Right lobe of liver (tissue), 6 donors: ENCODE measurements at regions not wholly inside any gene's neighbourhood (a gene's known extent, or its start where the extent isn't known, plus 50 kb on each side); places are given as distances from the start of the nearest gene placed in this dataset.

Experiments
- ATAC-seq, 4 donors: fragments of 200-7000 bp; cut with Tn5 transposase; one replicate each; pipeline ENCODE4 v1.9.1; 2020; ENCODE audit warnings: mild to moderate bottlenecking in 4 of 4, moderate library complexity in 4 of 4
- DNase-seq, 3 donors: peaks; one replicate each; pipeline ENCODE4 v3.0.0-alpha.2; 2020
- H3K27ac ChIP-seq, 3 donors: fragments of 200-600 bp; one replicate each; pipeline ENCODE4 v1.8.0; 2022
- H3K27me3 ChIP-seq, 2 donors: fragments of 200-600 bp; one replicate each; pipeline ENCODE4 v1.8.0; 2022
- H3K36me3 ChIP-seq, 4 donors: fragments of 200-600 bp; sonication (generic) in 1 of 4; one replicate each; pipeline versions ENCODE4 v1.5.1 to v1.8.0; 2017 to 2022; ENCODE audit warnings: control low read depth in 1 of 4
- H3K4me1 ChIP-seq, 4 donors: fragments of 200-600 bp; sonication (generic) in 1 of 4; one replicate each; pipeline versions ENCODE4 v1.5.1 to v1.8.0; 2017 to 2022; ENCODE audit warnings: control low read depth in 1 of 4
- H3K4me3 ChIP-seq, 3 donors: fragments of 200-600 bp; one replicate each; pipeline ENCODE4 v1.8.0; 2022
- H3K9me3 ChIP-seq, 4 donors: fragments of 200-600 bp; sonication (generic) in 1 of 4; one replicate each; pipeline versions ENCODE4 v1.5.1 to v1.8.0; 2017 to 2022; ENCODE audit warnings: control low read depth in 1 of 4
- POLR2A ChIP-seq: fragments of 450-650 bp; IDR thresholded peaks from one replicate; pipeline ENCODE4 v1.6.1; 2017; ENCODE audit warnings: antibody characterized with exemption, mild to moderate bottlenecking
- WGBS: methylation state at CpG from one replicate; pipeline ENCODE4 v1.1.6; 2018; ENCODE audit warnings: low coverage, low lambda C conversion rate; ENCODE audit not compliant: insufficient coverage; ENCODE audit errors: missing lambda C conversion rate; 5-methylcytosine and 5-hydroxymethylcytosine counted together
- intact Hi-C, 2 donors: fragments of 100-400 bp; cut with DNase I; formaldehyde crosslinking; loops; one replicate each; pipeline versions ENCODE4 v1.11.2 to v1.14.1; 2022
- TF ChIP-seq, protein P1 (sequence below), 4 donors: fragments of 200-600 bp in 3 of 4; fragments of 450-650 bp in 1 of 4; IDR thresholded peaks; one replicate each; pipeline versions ENCODE4 v1.5.1 to v1.8.0; 2016 to 2022; ENCODE audit warnings: antibody characterized with exemption in 4 of 4, mild to moderate bottlenecking in 2 of 4
- donor health status: DM: no; HTN: yes; CAD: no.
- donor health status: DM: no; HTN: no; CAD: no.
- donor health status: DM: no; HTN: no; CAD: no.
- donor health status: DM: no; HTN: yes; CAD: no.
- donor health status: DM: no; HTN: yes; CAD: no.

DNA sequence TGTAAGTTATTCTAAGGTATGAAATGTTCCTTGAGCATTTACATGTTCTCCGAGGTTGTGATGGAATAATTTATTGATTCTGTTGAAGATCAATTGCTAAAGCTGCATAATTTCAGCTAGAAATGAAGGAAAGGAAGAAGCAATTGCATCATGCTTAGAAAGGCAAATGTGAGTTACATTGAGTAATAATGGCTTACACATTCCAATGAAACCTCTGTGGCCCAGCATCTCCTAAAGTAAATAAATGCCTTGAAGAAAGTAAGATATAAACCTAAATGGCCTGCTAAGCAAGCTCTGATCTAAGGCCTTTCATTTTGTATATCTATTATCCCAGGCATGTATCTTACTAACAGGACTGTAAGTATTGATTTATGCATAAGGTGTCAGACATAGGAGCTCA is 677.3 kb upstream of the RGMB start:
- no peak overlapping the region for H3K27ac ChIP-seq
- H3K4me1 ChIP-seq: no peaks in the 10 kb centered on the region
- no peaks in the 10 kb centered on the region for H3K9me3 ChIP-seq
- DNase-seq (no peak), ATAC-seq (no peak)
- no peak for TF ChIP-seq POLR2A
- TF ChIP-seq, protein P1, sequence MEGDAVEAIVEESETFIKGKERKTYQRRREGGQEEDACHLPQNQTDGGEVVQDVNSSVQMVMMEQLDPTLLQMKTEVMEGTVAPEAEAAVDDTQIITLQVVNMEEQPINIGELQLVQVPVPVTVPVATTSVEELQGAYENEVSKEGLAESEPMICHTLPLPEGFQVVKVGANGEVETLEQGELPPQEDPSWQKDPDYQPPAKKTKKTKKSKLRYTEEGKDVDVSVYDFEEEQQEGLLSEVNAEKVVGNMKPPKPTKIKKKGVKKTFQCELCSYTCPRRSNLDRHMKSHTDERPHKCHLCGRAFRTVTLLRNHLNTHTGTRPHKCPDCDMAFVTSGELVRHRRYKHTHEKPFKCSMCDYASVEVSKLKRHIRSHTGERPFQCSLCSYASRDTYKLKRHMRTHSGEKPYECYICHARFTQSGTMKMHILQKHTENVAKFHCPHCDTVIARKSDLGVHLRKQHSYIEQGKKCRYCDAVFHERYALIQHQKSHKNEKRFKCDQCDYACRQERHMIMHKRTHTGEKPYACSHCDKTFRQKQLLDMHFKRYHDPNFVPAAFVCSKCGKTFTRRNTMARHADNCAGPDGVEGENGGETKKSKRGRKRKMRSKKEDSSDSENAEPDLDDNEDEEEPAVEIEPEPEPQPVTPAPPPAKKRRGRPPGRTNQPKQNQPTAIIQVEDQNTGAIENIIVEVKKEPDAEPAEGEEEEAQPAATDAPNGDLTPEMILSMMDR (IDR thresholded peaks at IDR 0.05): no peak
- H3K36me3 ChIP-seq: no peaks in the 10 kb centered on the region
- H3K4me3 ChIP-seq: no peak overlapping the region
- H3K27me3 ChIP-seq: no peaks in the 10 kb centered on the region
- 22% methylated on average over 1 of the region's 1 CpG for WGBS
- intact Hi-C loops: no loop called here

DNA sequence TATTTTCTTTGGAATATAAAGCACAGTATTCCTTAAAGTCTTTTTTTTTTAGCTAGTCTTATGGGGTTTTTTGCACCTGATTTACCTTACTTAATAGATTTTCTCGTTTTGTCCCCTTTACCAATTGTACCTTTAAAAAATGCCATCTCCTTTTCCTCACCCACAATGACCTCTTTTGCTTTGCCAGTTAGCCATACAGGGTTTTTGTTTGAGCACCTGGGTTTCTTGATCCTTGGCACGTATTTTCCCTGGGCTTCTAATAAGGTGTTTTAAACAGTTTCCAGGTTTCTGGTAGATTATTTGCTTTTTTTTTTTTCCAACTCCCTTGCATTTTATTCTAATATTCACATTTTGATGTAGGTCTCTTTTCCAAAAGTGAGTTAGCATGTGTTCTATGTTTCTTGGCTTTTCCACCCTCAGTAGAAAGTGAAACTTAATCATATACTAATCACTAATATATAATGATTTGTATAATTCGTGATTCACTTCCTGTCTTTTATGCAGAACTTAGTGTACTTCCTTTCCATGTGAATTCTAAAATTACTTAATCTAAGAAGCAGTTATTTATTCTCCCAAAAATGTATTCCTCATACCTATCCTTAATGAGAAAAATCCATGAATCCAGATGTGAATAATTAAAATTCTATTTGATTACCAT is 673.9 kb upstream of the RGMB start:
- H3K4me3 ChIP-seq: no peak overlapping the region
- no peaks in the 10 kb centered on the region for H3K36me3 ChIP-seq
- intact Hi-C loops: no loop called here
- TF ChIP-seq POLR2A: no peak
- TF ChIP-seq, protein P1 (IDR thresholded peaks at IDR 0.05): no peak
- H3K27me3 ChIP-seq: no peaks in the 10 kb centered on the region
- no peaks in the 10 kb centered on the region for H3K9me3 ChIP-seq
- no peak overlapping the region for H3K27ac ChIP-seq
- WGBS: 27% methylated on average over 3 of the region's 3 CpGs
- DNase-seq: no peak
- H3K4me1 ChIP-seq: no peaks in the 10 kb centered on the region
- no peak for ATAC-seq

DNA sequence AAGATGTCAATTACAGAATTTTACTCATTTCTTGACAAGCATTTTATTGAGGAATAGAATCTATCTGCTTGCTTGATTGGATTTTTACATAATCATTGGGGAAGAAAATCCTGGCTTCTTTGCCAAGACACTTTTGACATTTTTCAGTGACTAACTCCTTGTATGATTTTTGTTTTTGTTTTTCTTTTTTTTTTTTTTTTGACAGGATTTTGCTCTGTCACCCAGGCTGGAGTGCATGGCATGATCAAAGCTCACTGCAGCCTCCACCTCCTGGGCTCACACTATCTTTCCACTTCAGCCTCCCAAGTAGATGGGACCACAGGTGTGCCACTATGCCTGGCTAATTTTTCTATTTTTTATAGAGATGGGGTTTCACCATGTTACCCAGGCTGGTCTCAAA is 672.3 kb upstream of the RGMB start:
- Histone ChIP-seq H3K4me3 (no peak overlapping the region), H3K27ac (no peak overlapping the region), H3K36me3 (no peaks in the 10 kb centered on the region), H3K27me3 (no peaks in the 10 kb centered on the region), H3K9me3 (no peaks in the 10 kb centered on the region), H3K4me1 (no peaks in the 10 kb centered on the region)
- ATAC-seq: no peak
- intact Hi-C loops: no loop called here
- no peak for DNase-seq
- no peak for TF ChIP-seq POLR2A
- TF ChIP-seq, protein P1 (IDR thresholded peaks at IDR 0.05): no peak

DNA sequence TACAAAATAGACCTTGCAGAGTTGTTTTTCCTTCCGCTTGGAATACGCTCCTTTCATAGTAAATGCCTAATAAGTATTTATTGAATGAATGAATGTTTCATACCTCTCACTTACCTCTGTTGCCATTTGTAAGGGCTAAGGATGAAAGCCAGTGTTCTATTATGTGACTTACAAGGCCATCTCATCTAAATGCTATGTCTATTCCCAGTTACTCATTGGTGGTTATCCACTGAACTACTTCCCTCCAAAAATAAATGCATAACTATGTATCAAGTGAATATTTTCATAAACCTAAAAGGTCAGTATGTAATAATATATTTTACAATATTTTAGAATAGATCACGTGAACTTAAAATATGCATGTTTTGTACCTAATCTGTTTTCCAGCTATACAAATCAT is 670.5 kb upstream of the RGMB start:
- TF ChIP-seq, protein P1 (IDR thresholded peaks at IDR 0.05): no peak
- TF ChIP-seq POLR2A: no peak
- no peaks in the 10 kb centered on the region for H3K27me3 ChIP-seq
- intact Hi-C loops: no loop called here
- H3K4me1 ChIP-seq: no peaks in the 10 kb centered on the region
- no peak overlapping the region for H3K4me3 ChIP-seq
- DNase-seq (no peak), ATAC-seq (no peak)
- no peak overlapping the region for H3K27ac ChIP-seq
- WGBS: 38% methylated on average over 3 of the region's 3 CpGs
- no peaks in the 10 kb centered on the region for H3K9me3 ChIP-seq
- H3K36me3 ChIP-seq: no peaks in the 10 kb centered on the region

DNA sequence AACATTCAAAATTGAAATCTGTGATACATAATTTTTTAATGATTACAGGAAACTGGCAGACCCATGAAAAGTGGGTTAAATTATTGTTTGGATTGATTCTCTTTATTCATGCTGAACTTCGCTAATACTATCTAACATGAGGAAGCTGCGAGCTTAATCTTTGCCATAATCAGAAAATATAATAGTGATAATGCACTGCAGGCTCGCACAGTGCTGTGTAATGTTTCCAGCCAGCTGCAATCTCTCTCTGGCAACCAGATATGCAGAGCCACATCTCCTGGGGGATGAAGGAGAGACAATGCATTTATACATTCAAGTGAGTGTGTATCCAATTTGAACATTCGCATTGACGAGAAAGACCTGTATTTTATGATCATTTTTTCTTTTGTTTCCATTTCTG is 669.7 kb upstream of the RGMB start:
- no peak for ATAC-seq
- Histone ChIP-seq H3K4me1 (no peaks in the 10 kb centered on the region), H3K9me3 (no peaks in the 10 kb centered on the region), H3K4me3 (no peak overlapping the region), H3K27me3 (no peaks in the 10 kb centered on the region), H3K36me3 (no peaks in the 10 kb centered on the region), H3K27ac (no peak overlapping the region)
- no peak for DNase-seq
- intact Hi-C loops: no loop called here
- WGBS: 53% methylated on average over 5 of the region's 5 CpGs
- TF ChIP-seq, protein P1 (IDR thresholded peaks at IDR 0.05): no peak
- TF ChIP-seq POLR2A: no peak
